GM21529 (cell line): ENCODE measurements at regions not wholly inside any gene's neighbourhood (a gene's known extent, or its start where the extent isn't known, plus 50 kb on each side); places are given as distances from the start of the nearest gene placed in this dataset.

Source experiments
- ATAC-seq: cut with Tn5 transposase; IDR thresholded peaks from one replicate; pipeline ENCODE4 v1.9.1; 2021; ENCODE audit not compliant: unreplicated experiment

GRCh38 chr10:61100887-61101286 is 156.9 kb upstream of the RHOBTB1 start:
- no peak for ATAC-seq

- ATAC-seq, result no peak
Observed at GRCh38 chr10:61099756-61100155, 155.8 kb upstream of the RHOBTB1 start.

DNA sequence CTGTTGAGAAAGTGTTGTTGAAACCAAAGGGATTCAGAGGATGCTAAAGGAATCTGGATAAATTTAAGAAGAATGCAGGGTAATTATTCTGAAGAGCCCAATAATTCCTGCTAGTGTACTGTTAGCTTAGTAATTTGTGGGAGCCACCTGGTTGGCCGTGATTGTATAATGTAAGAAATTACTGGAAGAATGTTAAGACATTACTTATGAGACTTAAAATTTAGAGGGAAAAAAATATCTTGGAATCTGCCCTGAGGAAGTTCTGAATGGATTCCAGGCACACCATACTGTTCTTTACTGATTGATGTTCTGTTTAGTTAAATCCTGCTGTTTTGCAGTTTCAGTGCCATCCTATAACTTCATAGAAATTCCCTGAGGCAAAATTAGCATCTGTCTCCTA is 155.0 kb upstream of the RHOBTB1 start:
- no peak for ATAC-seq

DNA sequence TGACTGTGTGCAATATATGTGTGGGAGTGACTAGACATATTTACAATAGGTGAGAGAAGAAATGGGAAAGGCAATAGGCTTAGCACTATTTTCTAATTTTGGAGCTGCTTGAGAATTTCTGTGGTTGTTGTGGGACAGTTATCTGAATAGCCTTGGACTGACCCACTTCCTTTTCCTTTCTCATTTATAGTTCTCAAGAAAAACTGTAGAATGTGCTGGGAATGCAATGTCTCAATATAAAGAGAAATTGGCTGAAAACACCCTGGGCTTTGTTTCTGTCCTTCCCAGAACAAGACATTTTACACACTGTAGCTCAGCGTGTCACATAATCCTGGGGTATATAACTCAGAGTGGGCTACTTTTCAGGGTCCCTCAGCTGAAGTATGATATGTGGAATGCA is 153.0 kb upstream of the RHOBTB1 start:
- no peak for ATAC-seq

GRCh38 chr10:61096056-61096455 is 152.1 kb upstream of the RHOBTB1 start:
- no peak for ATAC-seq

- no peak for ATAC-seq
Observed at GRCh38 chr10:61091531-61091930, 147.5 kb upstream of the RHOBTB1 start.

DNA sequence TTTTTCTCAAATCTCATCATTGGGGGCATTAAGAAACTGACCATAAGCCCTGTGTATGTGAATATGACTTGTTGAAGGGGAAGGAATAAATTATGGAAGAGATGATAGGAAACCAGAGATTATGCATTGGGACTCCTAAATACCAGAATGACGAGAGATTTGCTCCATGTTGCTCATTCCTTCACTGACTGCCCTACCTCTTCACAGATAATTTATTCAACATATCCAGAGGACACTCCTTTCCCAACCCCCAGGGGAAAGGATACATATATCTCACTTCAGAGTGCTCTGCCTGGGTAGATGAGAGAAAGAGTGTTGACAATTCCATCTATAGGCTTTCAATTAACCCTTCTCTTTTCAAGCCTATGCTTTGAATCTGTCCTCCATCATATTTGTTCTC is 145.3 kb upstream of the RHOBTB1 start:
- ATAC-seq, result no peak

DNA sequence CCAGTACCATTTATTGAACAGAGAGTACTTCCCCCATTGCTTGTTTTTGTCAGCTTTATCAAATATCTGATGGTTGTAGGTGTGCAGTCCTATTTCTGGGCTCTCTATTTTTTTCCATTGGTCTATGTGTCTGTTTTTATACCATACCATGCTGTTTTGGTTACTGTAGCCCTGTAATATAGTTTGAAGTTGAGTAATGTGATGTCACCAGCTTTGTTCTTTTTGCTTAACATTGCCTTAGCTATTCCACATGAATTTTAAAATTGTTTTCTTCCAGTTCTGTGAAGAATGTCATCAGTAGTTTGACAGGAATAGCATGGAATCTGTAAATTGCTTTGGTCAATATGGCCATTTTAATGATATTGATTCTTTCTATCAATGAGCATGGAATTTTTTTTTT is 140.5 kb upstream of the RHOBTB1 start:
- no peak for ATAC-seq

GRCh38 chr10:61081301-61081700 is 137.3 kb upstream of the RHOBTB1 start:
- ATAC-seq, result no peak

GRCh38 chr10:61078542-61079275 is 134.7 kb upstream of the RHOBTB1 start:
- ATAC-seq, result no peak

- no peak for ATAC-seq
Observed at GRCh38 chr10:61076572-61077114, 132.7 kb upstream of the RHOBTB1 start.

DNA sequence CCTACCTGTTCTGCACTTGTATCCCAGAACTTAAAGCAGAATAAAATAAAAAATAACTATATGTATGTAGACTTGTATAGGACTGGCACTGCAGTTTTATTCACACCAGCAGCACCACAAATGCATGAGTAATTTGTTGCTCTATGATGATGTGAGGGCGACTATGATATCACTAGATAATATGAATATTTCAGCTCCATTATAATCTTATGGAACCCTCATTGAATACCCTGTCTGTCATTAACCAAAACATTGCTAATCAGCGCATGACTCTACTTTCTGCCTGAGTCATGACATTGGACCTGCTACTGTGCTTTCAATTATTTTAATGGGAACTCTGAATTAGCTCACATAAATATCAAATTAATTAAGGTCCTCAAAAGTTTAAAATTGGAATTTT is 129.4 kb upstream of the RHOBTB1 start:
- no peak for ATAC-seq

GRCh38 chr10:61071580-61071979 is 127.6 kb upstream of the RHOBTB1 start:
- ATAC-seq, result no peak

DNA sequence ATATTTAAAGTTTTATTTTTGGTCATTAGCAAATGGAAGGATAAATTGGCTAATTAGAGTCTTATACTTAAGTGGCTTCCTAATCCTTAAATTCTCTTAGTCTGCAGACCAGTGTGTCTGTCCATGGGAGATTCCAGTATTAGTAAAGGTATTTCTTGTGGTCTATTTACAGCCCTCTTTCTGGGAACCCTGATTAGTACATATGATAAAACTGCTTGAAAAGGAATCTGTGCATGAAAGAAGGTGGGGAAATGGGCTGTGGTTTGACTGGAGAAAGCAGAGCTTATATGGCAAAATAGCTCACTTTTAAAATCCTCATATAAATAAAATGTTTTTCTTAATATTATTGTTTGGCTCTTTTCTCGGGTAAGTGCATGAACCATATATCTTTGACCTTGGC is 124.5 kb upstream of the RHOBTB1 start:
- no peak for ATAC-seq

DNA sequence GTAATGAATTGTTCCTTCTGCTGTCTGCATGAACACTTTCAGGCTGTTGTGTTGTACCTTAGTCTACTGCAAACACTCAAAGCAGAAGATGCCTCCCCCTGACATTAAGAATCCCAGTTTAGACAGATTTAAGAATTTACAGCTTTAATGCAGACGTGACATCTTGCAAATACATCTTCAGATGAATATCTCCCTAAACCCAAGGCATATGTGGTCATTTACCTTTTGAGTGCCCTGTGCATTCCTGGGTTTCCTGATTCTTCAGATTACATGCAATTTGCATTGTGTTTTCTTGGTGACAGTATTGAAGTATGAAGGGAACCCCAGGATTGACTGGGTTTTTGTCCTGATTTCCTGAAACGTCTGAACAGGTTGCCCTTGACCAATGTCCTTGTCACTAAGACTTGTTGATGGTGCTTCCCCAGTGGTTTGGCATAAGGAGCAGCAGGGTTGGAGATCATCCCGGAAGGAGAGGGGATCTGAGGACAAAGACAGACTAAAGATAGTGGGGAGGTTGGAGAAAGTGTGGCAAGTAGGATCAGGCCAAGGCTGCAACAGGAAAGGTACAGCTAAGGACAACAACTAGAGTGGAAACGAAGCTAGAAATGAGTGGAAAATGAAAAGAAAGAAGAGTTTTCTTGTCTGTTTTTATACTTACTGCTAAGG is 123.8 kb upstream of the RHOBTB1 start:
- ATAC-seq, result no peak

DNA sequence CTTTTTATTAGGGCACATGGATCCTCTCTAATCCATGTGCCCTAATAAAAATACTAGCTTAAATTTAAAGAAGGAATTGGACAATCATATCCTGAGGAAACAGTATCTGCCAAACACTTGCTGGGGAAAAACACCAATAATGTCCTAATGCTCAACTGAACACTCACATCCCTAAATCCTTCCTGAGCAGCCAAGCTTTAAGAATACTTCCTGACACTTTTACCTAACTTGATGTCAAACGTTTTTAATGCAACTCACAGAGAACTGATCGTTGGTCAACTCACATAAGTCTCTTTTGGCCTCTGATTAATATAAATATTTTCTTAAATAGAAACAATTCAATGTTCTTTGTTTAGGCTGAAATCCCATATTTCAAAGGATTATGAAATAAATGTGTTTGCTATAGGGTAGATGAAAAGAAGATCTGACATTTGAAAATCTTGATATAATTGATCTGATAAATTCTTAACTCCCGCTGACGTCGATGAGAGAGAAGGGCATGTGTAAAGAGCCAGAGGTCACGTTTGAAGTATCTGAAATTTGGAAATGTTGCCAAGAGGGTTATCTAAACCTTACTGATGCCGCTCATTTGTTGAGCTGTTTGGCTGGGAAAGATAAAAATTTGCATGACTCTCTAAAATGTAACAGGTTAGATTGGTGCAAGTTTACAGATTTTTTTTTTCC is 122.8 kb upstream of the RHOBTB1 start:
- ATAC-seq, result no peak

- no peak for ATAC-seq
Observed at GRCh38 chr10:61065051-61065450, 121.1 kb upstream of the RHOBTB1 start.

GRCh38 chr10:61064356-61064755 is 120.4 kb upstream of the RHOBTB1 start:
- ATAC-seq, result no peak

GRCh38 chr10:61063901-61064300 is 119.9 kb upstream of the RHOBTB1 start:
- no peak for ATAC-seq

DNA sequence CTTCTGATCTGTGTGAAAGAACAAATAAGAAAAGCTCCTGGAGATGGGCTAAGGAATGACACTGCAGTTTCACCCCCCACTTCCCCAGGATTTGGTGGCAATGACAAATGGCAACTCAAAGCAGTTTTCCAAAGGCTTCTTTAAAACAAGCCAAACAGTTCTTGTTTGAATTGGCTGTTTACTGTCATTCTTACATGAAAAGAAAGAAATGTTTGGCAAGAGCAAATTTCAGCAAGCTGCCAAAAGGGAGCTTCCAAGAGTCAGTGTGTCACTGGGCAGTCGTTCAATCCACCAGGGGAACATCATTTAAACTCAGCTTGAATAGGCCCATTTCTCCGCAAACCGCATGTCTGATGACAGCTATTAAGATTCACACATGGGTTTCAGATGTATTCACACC is 119.0 kb upstream of the RHOBTB1 start:
- no peak for ATAC-seq

DNA sequence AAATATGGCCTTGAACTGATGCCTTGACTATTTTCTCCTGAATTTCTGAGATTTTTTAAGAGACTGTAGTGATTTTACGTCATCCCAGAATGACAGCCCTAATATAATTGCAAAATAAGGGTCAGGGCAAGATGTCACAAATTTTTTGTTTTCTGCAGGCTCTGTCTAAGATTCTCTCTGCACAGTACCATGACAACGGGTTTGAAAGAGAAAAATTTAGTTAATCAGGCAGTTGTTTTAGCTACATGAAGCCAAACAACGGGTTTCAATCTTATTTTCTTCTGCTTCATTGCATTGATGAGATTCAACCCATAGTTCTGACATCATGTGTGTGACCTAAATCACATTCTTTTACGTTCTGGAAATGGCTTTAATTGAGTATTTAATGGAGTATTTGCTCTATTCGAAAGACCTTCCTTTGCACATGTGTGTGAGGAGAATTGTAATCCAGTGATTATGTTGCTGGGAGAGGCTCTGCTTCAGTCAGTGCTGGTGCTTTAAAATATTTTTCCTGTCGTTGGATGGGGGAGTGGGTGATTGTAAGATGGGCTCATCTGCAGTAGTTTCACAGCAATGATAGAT is 118.0 kb upstream of the RHOBTB1 start:
- ATAC-seq, result no peak

- ATAC-seq, result no peak
Observed at GRCh38 chr10:61059636-61060035, 115.7 kb upstream of the RHOBTB1 start.
